BLaER1 (cell line): ENCODE measurements at regions not wholly inside any gene's neighbourhood (a gene's known extent, or its start where the extent isn't known, plus 50 kb on each side); places are given as distances from the start of the nearest gene placed in this dataset.
A peak's percentile ranks its signal among the peaks of the same experiment; 100 is the strongest.

Experiments
- H3K27ac ChIP-seq: shearing (Covaris generic); formaldehyde crosslinking; 2 replicates; pipeline ENCODE4 v1.8.1; 2022
- H3K27me3 ChIP-seq: shearing (Covaris generic); formaldehyde crosslinking; 2 replicates; pipeline ENCODE4 v1.8.1; 2022
- H3K36me3 ChIP-seq: shearing (Covaris generic); formaldehyde crosslinking; 2 replicates; pipeline ENCODE4 v1.8.1; 2022
- H3K4me1 ChIP-seq: shearing (Covaris generic); formaldehyde crosslinking; 2 replicates; pipeline ENCODE4 v1.8.1; 2022
- H3K4me2 ChIP-seq: shearing (Covaris generic); formaldehyde crosslinking; 2 replicates; pipeline ENCODE4 v1.8.1; 2022
- H3K4me3 ChIP-seq: shearing (Covaris generic); formaldehyde crosslinking; 2 replicates; pipeline ENCODE4 v1.8.1; 2022
- H3K9ac ChIP-seq: shearing (Covaris generic); formaldehyde crosslinking; 2 replicates; pipeline ENCODE4 v1.8.1; 2022
- H3K9me3 ChIP-seq: shearing (Covaris generic); formaldehyde crosslinking; 2 replicates; pipeline ENCODE4 v1.8.1; 2022
- H4K20me1 ChIP-seq: shearing (Covaris generic); formaldehyde crosslinking; 2 replicates; pipeline ENCODE4 v1.8.1; 2022
- Cebpa-rat ChIP-seq: shearing (Covaris generic); IDR thresholded peaks from 2 replicates; pipeline ENCODE4 v1.8.1; 2022

DNA sequence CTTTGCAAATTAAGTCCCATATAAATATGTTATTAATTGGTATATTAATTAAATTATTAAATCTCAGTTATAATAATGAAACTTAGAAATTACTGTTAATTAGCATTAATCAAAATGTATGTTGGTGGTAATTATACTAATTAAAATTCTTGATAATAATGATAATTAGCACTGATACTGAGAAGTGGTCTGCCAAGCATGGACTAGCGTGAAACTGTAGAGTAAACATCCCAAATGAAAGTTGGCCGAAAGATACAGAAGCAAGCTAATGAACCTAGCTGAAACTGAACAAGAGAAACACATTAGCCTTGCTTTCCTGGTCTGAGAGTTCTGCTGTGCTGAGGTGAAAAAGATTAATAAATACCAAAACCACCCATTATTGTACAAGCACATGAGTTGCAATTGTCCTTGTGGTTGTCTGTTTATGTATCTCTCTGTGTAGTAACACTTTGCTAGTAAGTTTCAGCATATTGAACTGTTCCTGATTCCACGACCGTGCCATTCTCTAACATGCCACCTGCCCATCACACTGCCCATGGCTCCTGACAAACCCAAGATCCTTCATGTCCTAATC lies 341.8 kb downstream of the PLPP3 start:
- Histone ChIP-seq H3K9ac (no peak overlapping the region), H3K4me1 (no peaks in the 10 kb centered on the region), H3K4me3 (no peak overlapping the region), H3K9me3 (0 out of 2 replicates have a peak, but pooled peaks cover 11% of the 10 kb centered on the region), H3K27me3 (no peaks in the 10 kb centered on the region), H4K20me1 (no peaks in the 10 kb centered on the region), H3K27ac (no peak overlapping the region), H3K36me3 (no peaks in the 10 kb centered on the region), H3K4me2 (no peak overlapping the region)
- no peak for TF ChIP-seq Cebpa-rat

DNA sequence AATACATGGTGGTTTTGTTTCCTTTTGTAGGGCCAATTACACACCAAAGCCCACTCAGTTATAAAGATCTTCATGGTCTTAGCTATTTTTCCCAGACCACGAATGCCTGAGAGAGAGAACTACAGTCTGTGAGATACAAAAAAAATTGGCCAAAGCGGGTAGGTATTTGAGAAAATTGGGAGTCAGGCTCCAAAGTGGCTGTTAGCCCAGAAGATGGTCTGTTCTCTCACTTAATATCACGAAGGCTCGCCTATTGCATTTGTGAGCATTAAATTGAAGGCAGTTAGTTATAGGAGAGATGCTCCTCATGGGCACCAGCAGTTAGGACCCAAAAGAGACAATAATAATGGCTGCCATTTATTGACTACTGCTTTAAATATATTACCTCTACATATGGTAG lies 342.7 kb downstream of the PLPP3 start:
- Histone ChIP-seq H3K9ac (no peak overlapping the region), H3K36me3 (no peaks in the 10 kb centered on the region), H3K4me2 (no peak overlapping the region), H3K27me3 (no peaks in the 10 kb centered on the region), H3K4me3 (no peak overlapping the region), H4K20me1 (no peaks in the 10 kb centered on the region), H3K4me1 (no peaks in the 10 kb centered on the region), H3K27ac (no peak overlapping the region), H3K9me3 (0 out of 2 replicates have a peak, but pooled peaks cover 5% of the 10 kb centered on the region)
- TF ChIP-seq Cebpa-rat, result no peak

DNA sequence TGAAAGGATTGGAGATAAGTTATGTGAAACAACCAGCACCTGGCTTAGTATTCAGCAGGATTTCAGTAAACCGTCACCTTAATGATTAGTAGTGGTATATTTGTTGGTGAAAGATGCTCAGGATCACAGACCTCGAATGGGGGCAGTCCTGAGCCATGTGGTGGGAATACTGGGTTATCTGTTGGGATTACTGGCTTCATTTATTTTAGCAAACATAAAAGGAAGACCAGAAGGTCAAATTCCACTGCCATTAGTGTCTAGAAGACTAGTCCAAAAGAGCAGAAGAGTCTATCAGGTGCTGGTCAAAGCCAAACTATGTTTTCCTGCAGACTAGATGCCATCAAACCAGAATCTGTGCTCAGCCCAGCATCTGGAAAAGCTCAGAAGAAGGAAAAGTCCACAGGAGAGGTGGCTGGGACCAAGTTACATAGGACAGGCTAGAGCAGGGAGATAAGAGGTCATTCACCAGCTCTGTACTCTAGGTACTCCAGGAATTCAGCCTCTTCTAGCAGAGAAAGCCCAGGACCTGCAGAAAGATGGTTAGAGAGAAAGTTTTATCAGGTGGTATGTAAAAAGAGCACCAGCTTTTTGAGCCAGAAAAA lies 343.4 kb downstream of the PLPP3 start:
- H3K9ac ChIP-seq, result no peak overlapping the region

GRCh38 chr1:56229186-56229585 lies 350.2 kb downstream of the PLPP3 start:
- Histone ChIP-seq H3K36me3 (no peaks in the 10 kb centered on the region), H3K4me1 (no peaks in the 10 kb centered on the region), H3K4me2 (0 out of 2 replicates have a peak overlapping the region, but pooled peaks have one; percentile 9), H3K4me3 (no peak overlapping the region), H3K27ac (no peak overlapping the region), H4K20me1 (no peaks in the 10 kb centered on the region), H3K9me3 (no peaks in the 10 kb centered on the region), H3K9ac (no peak overlapping the region), H3K27me3 (no peaks in the 10 kb centered on the region)
- no peak for TF ChIP-seq Cebpa-rat

More for the DNA sequence above, 343.4 kb downstream of the PLPP3 start:
- no peaks in the 10 kb centered on the region for H3K4me1 ChIP-seq
- H3K9me3 ChIP-seq, result no peaks in the 10 kb centered on the region
- no peaks in the 10 kb centered on the region for H3K36me3 ChIP-seq
- H3K27ac ChIP-seq, result no peak overlapping the region
- no peaks in the 10 kb centered on the region for H4K20me1 ChIP-seq
- no peak for TF ChIP-seq Cebpa-rat
- no peak overlapping the region for H3K4me2 ChIP-seq
- no peaks in the 10 kb centered on the region for H3K27me3 ChIP-seq
- no peak overlapping the region for H3K4me3 ChIP-seq

DNA sequence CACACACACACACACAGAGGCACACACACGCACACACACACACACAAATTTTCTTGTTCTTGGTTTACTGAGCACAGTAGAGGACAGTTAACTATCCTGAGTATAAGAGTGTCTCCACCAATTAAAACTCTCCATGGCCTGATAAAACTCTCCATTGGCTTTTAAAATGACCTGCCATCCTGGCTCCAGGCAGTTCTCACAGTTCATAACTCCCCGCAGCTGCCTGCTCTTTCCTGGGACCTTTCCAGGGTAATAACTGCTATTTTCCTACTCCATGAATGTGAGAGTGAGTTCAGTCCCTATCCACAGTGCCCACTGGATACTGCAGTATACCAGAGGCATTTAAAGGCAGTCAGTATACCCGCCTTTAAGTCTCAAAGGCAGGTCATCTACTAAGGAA lies 351.5 kb downstream of the PLPP3 start:
- H3K9me3 ChIP-seq, result no peaks in the 10 kb centered on the region
- no peaks in the 10 kb centered on the region for H4K20me1 ChIP-seq
- no peaks in the 10 kb centered on the region for H3K4me1 ChIP-seq
- H3K9ac ChIP-seq, result no peak overlapping the region
- no peak overlapping the region for H3K27ac ChIP-seq
- H3K36me3 ChIP-seq, result no peaks in the 10 kb centered on the region
- no peak for TF ChIP-seq Cebpa-rat
- H3K4me3 ChIP-seq, result no peak overlapping the region
- H3K27me3 ChIP-seq, result no peaks in the 10 kb centered on the region
- no peak overlapping the region for H3K4me2 ChIP-seq

DNA sequence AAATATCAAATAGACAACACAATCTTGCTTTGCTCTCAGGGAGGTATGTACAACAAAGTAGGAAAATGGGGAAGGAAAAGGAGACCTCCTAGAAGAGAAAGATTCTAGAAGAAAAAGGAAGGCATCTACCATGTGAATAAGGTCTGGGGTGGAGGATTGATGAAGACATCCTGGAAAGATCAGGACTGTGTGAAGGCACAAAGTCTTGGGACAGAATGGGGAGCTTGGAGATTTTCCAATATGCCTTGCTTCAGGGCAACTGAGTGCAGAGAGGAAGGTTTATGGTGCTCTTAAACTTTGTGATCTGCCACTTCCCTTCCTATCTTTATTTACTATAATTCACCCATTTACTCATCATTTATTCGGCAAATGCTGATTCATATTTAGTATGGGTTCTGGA lies 352.0 kb downstream of the PLPP3 start:
- TF ChIP-seq Cebpa-rat, result no peak

DNA sequence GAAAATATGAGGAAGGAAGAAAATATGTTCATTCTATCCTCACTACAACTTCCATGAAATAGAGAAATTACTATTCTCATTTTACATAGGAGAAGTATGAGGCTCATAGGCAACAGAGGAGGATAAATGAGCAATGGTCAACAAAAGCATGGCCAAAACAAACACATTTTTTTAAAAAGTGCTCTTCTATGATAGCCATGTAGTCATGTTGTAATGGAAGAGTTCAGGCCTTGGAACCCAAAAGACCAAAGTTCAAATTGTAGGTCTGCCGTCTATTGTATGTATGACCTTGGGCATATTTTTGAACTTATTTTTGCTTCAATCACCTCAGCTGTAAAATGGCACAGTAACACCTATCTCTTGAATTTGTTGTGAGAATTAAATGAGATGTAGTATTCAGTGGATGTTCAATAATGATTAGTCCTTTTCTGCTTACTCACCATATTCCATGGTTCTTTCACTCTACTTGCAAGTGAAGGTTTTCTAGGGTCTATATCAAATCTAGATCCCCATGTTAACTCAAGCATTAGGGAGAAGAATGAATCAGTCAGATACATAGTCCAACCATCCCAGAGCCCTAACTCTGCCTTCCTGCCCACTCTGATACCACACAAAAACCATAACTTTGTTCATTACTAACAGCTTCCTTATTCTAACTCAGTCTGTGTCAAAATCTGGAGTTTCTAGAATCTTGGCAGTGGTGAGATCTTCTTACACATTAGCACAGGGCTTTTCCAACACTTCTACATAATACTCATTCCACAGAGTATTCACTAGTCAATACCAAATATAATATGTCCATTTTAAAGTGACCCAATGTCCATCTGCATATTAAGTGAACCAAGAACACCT lies 353.2 kb downstream of the PLPP3 start:
- no peak overlapping the region for H3K4me2 ChIP-seq
- no peaks in the 10 kb centered on the region for H3K9me3 ChIP-seq
- no peak for TF ChIP-seq Cebpa-rat
- H3K27ac ChIP-seq, result no peak overlapping the region
- no peak overlapping the region for H3K9ac ChIP-seq
- H4K20me1 ChIP-seq, result no peaks in the 10 kb centered on the region
- no peak overlapping the region for H3K4me3 ChIP-seq
- no peaks in the 10 kb centered on the region for H3K4me1 ChIP-seq
- H3K27me3 ChIP-seq, result no peaks in the 10 kb centered on the region
- H3K36me3 ChIP-seq, result no peaks in the 10 kb centered on the region

More for the DNA sequence above, 352.0 kb downstream of the PLPP3 start:
- no peaks in the 10 kb centered on the region for H3K4me1 ChIP-seq
- H3K4me2 ChIP-seq, result no peak overlapping the region
- H4K20me1 ChIP-seq, result no peaks in the 10 kb centered on the region
- H3K27ac ChIP-seq, result no peak overlapping the region
- H3K9me3 ChIP-seq, result no peaks in the 10 kb centered on the region
- no peak overlapping the region for H3K4me3 ChIP-seq
- no peak overlapping the region for H3K9ac ChIP-seq
- no peaks in the 10 kb centered on the region for H3K27me3 ChIP-seq
- H3K36me3 ChIP-seq, result no peaks in the 10 kb centered on the region

DNA sequence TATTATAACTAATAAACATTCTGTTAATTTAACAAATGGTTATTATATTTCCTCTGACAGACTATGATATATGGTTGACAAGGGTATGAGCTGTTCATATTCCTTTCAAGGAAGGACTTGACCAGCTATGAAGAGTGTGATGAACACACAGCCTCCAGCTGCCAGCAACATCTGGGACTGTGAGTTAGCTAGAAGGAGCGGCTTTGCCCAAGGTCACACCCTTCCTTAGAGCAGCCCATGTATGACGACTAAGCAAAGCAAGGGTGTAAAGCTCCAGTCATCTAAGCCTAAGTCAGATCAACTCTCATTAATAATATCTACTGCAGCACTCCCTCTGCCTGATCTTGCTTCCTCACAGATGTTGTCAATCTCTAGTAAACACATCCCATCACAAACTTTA lies 355.4 kb downstream of the PLPP3 start:
- Histone ChIP-seq H3K9me3 (no peaks in the 10 kb centered on the region), H4K20me1 (no peaks in the 10 kb centered on the region), H3K9ac (no peak overlapping the region), H3K27me3 (no peaks in the 10 kb centered on the region), H3K4me1 (no peaks in the 10 kb centered on the region), H3K4me2 (no peak overlapping the region), H3K27ac (no peak overlapping the region), H3K4me3 (no peak overlapping the region), H3K36me3 (no peaks in the 10 kb centered on the region)
- no peak for TF ChIP-seq Cebpa-rat

- Histone ChIP-seq H3K9ac (no peak overlapping the region), H3K4me2 (no peak overlapping the region), H3K36me3 (no peaks in the 10 kb centered on the region), H4K20me1 (no peaks in the 10 kb centered on the region), H3K4me1 (no peaks in the 10 kb centered on the region), H3K9me3 (no peaks in the 10 kb centered on the region), H3K27ac (no peak overlapping the region), H3K4me3 (no peak overlapping the region), H3K27me3 (no peaks in the 10 kb centered on the region)
- no peak for TF ChIP-seq Cebpa-rat
Measured at GRCh38 chr1:56222914-56223540, 356.3 kb downstream of the PLPP3 start.

GRCh38 chr1:56220021-56220420 lies 359.3 kb downstream of the PLPP3 start:
- Histone ChIP-seq H3K9ac (no peak overlapping the region), H3K36me3 (no peaks in the 10 kb centered on the region), H3K27me3 (no peaks in the 10 kb centered on the region), H3K4me3 (no peak overlapping the region), H3K4me2 (no peak overlapping the region), H3K9me3 (no peaks in the 10 kb centered on the region), H3K4me1 (no peaks in the 10 kb centered on the region), H3K27ac (no peak overlapping the region), H4K20me1 (no peaks in the 10 kb centered on the region)
- TF ChIP-seq Cebpa-rat, result no peak
